Activated naive CD4-positive, alpha-beta T cell (primary cell): ENCODE measurements at regions not wholly inside any gene's neighbourhood (a gene's known extent, or its start where the extent isn't known, plus 50 kb on each side); places are given as distances from the start of the nearest gene placed in this dataset.
"Not testable (repeated sequence)": the region's sequence is repeated elsewhere in the genome, so short reads cannot be mapped to it uniquely, and the experiment has no call there.

Experiments used
- DNase-seq, 4 experiments: peaks; one replicate each; lab custom pipeline; 2025; lab: John Stamatoyannopoulos, UW

- DNase-seq = no peak
Observed at GRCh38 chr1:47522935-47523834, 85.3 kb downstream of the FOXD2 start.

GRCh38 chr1:47523835-47524215, 86.0 kb downstream of the FOXD2 start:
- no peak for DNase-seq

GRCh38 chr1:47524272-47524671, 86.4 kb downstream of the FOXD2 start:
- DNase-seq = no peak

- no peak for DNase-seq
Observed at GRCh38 chr1:47527653-47528272, 89.9 kb downstream of the FOXD2 start.

DNA sequence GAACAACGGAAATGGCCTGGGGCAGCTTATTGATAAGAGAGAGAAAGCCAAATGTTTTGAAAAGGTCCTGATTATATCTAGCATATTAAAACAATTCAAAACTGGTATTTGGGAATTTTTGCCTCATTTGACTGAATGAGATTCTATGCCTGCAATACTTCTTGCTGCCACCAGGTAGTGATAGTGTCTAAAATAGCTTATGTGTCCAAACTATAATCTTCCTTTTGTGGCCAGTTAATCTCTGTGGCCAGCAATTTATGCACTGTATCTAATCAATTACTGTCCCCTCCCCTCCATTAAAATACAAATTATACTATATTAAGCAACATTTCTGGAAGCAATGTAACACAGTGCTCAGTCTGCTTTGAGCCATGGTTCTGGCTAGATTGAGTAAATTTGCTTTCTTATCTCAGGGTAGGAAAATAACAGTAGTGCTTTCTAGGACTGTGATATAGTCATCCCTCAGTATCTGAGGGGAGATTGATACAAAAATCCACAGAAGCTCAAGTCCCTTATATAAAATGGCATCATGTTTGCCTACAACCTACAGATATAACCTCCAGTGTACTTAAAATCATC, 91.8 kb downstream of the FOXD2 start:
- DNase-seq = no peak

DNA sequence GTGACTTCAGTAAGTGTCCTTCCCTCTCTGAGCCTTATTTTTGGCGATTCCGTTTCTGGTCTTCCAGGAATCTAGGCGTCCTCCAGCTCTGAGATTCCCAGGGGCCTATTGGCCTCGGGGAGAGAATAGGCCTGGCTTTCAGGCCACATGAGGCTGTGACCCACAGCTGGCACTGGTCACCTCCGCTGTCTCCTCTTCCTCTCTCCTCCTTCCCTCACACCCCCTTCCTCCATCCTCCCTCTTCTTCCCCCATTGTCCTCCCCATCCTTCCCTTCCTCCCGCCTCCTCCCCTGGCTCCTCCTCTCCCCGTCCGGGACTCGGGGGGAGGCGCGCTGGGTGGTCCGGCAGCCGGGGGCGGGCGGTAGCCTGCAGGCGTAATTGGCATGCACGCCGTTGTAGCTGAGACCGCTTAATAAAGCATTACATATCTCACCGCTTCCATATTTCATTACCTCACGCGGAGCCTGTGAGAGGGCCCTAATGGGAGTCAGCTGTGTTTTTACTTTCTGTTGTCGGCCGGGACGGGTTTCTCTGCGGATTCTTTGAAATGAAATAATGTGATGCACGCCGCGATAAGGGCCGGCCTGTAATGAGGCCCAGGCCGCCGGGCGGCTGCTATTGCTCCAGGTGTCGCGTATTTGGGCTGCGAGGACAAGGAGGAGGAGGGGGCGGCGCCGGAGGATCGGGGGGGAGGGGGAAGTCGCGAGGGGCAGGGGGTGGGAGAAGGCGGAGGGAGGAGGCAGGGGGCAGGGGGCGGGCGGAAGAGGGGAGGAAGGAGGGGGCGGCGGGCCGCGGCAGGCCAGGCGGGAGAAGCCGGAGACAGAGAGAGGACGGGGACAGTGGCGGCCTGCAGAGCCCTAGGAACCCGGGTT, 95.3 kb downstream of the FOXD2 start:
- no peak for DNase-seq

GRCh38 chr1:47533793-47534328, 96.0 kb downstream of the FOXD2 start:
- no peak for DNase-seq

DNA sequence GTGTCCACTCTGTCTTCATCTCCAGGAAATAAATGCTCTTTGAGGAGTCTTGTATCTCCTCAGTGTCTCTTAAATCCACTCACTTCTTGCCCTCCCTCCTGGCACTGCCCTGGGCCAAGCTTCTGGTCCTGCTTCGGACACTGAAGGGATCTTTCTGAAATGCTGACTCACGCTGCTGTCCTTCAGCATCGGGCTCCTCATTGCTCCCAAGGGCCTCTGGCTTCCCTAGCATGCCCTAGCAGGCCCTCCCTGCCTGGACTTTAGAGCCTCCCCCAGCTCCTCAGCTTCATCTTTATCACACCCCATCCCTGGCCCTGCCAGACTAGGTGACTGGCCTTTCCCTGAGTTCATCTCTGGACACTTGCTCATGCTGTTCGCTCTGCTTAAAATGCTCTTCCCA, 96.6 kb downstream of the FOXD2 start:
- DNase-seq = no peak

GRCh38 chr1:47536646-47537118, 98.8 kb downstream of the FOXD2 start:
- no peak for DNase-seq

GRCh38 chr1:47537268-47537667, 99.4 kb downstream of the FOXD2 start:
- DNase-seq = no peak

GRCh38 chr1:47537966-47538365, 100.1 kb downstream of the FOXD2 start:
- DNase-seq = no peak

DNA sequence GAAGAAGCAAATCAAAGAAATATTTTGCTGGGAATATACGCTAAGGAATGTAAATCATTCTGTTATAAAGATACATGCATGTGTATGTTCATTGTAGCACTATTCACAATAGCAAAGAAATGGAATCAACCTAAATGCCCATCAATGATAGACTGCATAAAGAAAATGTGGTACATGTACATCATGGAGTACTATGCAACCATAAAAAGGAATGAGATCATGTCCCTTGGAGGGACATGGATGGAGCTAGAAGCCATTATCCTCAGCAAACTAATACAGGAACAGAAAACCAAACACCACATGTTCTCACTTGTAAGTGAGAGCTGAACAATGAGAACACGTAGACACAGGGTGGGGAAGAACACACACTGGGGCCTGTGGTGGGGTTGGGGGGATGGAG, 100.7 kb downstream of the FOXD2 start:
- DNase-seq = not testable (repeated sequence)

DNA sequence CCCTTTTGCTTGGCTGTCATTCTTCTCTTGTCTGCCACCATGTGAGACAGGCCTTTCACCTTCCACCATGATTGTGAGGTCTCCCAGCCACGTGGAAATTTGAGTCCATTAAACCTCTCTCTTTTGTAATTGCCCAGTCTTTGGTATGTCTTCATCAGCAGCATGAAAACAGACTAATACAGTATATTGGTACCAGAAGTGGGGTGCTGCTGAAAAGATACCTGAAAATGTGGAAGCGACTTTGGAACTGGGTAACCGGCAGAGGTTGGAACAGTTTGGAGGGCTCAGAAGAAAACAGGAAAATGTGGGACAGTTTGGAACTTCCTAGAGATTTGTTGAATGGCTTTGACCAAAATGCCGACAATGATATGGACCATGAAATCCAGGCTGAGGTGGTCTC, 103.9 kb downstream of the FOXD2 start:
- not testable (repeated sequence) for DNase-seq

DNA sequence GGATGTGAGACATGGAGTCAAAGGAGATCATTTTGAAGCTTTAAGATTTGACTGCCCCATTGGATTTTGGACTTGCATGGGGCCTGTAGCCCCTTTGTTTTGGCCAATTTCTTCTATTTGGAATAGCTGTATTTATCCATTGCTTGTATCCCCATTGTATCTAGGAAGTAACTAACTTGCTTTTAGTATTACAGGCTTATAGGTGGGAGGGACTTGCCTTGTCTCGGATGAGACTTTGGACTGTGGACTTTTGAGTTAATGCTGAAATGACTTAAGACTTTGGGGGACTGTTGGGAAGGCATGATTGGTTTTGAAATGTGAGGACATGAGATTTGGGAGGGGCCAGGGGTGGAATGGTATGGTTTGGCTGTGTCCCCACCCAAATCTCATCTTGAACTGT, 105.2 kb downstream of the FOXD2 start:
- DNase-seq = not testable (repeated sequence)

DNA sequence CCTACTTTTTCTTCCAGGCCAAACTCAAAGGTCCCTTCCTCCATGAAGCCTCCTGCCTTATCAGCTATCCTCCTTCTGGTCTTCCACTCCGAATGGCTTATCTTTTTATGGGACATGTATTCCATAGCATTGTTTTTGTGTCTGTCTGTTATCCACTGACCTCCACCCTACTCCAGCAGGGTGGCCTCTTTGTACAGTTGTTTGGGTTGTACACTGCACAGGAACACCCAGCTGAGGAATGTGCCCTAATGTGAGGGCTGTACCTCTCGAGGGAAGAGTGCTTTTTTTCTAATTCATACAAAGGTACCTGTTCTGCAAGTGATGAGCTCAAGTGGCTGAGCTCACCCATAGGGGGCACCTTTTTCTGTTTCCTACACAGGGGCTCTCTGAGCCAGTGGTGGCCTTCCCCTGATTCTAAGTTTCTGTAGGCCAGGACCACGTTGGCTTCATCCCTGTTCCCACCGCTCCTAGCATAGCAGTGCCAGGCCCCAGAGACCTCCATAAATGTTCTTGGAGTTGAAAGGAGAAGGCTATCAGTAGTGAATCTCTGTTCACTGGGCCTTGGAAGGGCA, 108.2 kb downstream of the FOXD2 start:
- no peak for DNase-seq

- no peak for DNase-seq
Observed at GRCh38 chr1:47547753-47548573, 110.1 kb downstream of the FOXD2 start.

DNA sequence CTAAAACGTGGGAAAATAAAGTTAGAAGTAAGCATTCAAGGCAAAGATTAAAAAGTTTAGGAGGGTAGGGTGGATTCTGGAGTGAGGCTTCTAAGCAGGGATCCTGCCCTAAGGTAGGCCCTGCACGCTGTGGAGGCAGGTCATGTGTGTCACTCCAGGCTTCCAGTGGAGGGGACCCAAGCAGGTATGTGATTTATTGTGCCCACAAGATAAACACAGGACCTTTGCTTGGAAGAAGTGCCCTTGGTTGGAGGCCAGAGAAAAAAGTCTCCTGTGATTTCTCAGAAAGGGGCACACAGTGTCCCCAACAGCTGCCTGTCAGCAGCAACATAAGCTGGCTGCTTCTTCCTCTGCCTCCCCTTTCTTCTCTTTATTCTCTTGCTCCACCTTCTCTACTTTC, 110.8 kb downstream of the FOXD2 start:
- no peak for DNase-seq

- DNase-seq = no peak
Observed at GRCh38 chr1:47549532-47549931, 111.7 kb downstream of the FOXD2 start.

- no peak for DNase-seq
Observed at GRCh38 chr1:47550929-47551328, 113.1 kb downstream of the FOXD2 start.

DNA sequence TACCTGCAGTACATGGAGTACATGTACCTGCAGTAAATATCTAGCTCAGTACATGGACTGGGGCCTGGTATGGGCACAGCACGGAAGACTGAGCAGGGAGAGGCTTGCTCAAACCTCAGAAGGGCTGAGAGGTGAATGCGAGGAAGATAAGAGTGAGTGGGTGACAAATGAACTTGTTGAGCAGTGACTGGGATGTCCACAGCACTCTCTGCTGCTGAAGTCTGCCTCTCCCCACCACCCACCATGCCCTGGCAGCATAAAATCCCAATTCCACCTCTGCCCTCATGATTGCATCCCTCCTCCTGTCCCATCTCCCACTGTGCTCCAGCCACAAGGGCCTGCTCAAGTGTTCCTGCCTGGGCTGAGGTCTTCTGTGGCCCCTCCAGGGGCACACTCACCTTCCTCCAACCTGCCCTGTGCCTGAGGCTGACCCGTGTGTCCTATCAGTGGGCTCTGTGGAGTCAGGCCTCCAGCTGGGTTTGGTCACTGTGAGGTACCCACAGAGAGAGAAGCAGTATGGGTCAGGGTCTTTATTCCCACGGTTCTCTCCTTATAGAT, 114.2 kb downstream of the FOXD2 start:
- no peak for DNase-seq
